Prostate gland (tissue), 2 donors: ENCODE measurements at regions not wholly inside any gene's neighbourhood (a gene's known extent, or its start where the extent isn't known, plus 50 kb on each side); places are given as distances from the start of the nearest gene placed in this dataset.

Source experiments
- CTCF ChIP-seq, 4 experiments: fragments of 200-600 bp in 2 of 4; fragments of 450-650 bp in 2 of 4; sonication (generic) in 2 of 4; IDR thresholded peaks; 1 replicate in 3 of 4; 2 replicates in 1 of 4; pipeline ENCODE4 v1.5.1; 2016 to 2019; ENCODE audit warnings: antibody characterized with exemption in 4 of 4, mild to moderate bottlenecking in 2 of 4, moderate library complexity in 2 of 4
- POLR2A ChIP-seq: fragments of 450-650 bp; IDR thresholded peaks from one replicate; pipeline ENCODE4 v1.6.1; 2016; ENCODE audit warnings: antibody characterized with exemption, mild to moderate bottlenecking

GRCh38 chr10:128614016-128614605 is 487.9 kb upstream of the MKI67 start:
- no peak for TF ChIP-seq CTCF (IDR thresholded peaks at IDR 0.05)
- no peak for TF ChIP-seq POLR2A
